NCI-H187 (cell line): ENCODE measurements at regions not wholly inside any gene's neighbourhood (a gene's known extent, or its start where the extent isn't known, plus 50 kb on each side); places are given as distances from the start of the nearest gene placed in this dataset.
"Not testable (repeated sequence)": the region's sequence is repeated elsewhere in the genome, so short reads cannot be mapped to it uniquely, and the experiment has no call there.

Experiments used
- DNase-seq, 2 experiments: peaks; one replicate each; lab custom pipeline; 2025; lab: John Stamatoyannopoulos, UW

GRCh38 chr12:59147791-59148190 is 227.5 kb upstream of the LRIG3 start:
- DNase-seq: no peak

GRCh38 chr12:59142183-59142790 is 222.0 kb upstream of the LRIG3 start:
- DNase-seq: no peak

- no peak for DNase-seq
These were observed 214.4 kb upstream of the LRIG3 start for GRCh38 chr12:59134750-59135149.

GRCh38 chr12:59131462-59131861 is 211.2 kb upstream of the LRIG3 start:
- no peak for DNase-seq

GRCh38 chr12:59122784-59123183 is 202.5 kb upstream of the LRIG3 start:
- no peak for DNase-seq

GRCh38 chr12:59121451-59121850 is 201.1 kb upstream of the LRIG3 start:
- DNase-seq: no peak

GRCh38 chr12:59119676-59120075 is 199.4 kb upstream of the LRIG3 start:
- no peak for DNase-seq

- no peak for DNase-seq
These were observed 198.1 kb upstream of the LRIG3 start for GRCh38 chr12:59118356-59118755.

GRCh38 chr12:59115995-59116394 is 195.7 kb upstream of the LRIG3 start:
- DNase-seq: no peak

- no peak for DNase-seq
These were observed 195.2 kb upstream of the LRIG3 start for GRCh38 chr12:59115526-59115925.

GRCh38 chr12:59113831-59114615 is 193.7 kb upstream of the LRIG3 start:
- peak; percentile 21 to 59 for DNase-seq

- no peak for DNase-seq
These were observed 191.5 kb upstream of the LRIG3 start for GRCh38 chr12:59111851-59112250.

- DNase-seq: not testable (repeated sequence)
These were observed 188.2 kb upstream of the LRIG3 start for GRCh38 chr12:59108516-59108915.

- DNase-seq: no peak
These were observed 180.3 kb upstream of the LRIG3 start for GRCh38 chr12:59100585-59100984.

GRCh38 chr12:59097876-59098275 is 177.6 kb upstream of the LRIG3 start:
- no peak for DNase-seq

- no peak for DNase-seq
These were observed 175.9 kb upstream of the LRIG3 start for GRCh38 chr12:59096246-59096645.

GRCh38 chr12:59093073-59093772 is 172.9 kb upstream of the LRIG3 start:
- no peak for DNase-seq

GRCh38 chr12:59088673-59089072 is 168.4 kb upstream of the LRIG3 start:
- DNase-seq: no peak

- DNase-seq: no peak
These were observed 167.4 kb upstream of the LRIG3 start for GRCh38 chr12:59087691-59088090.

- no peak for DNase-seq
These were observed 166.9 kb upstream of the LRIG3 start for GRCh38 chr12:59087077-59087673.

- peak; percentile 76 to 83 for DNase-seq
These were observed 165.8 kb upstream of the LRIG3 start for GRCh38 chr12:59086126-59086525.

GRCh38 chr12:59085690-59086089 is 165.4 kb upstream of the LRIG3 start:
- no peak for DNase-seq
